Left lung (tissue), 4 donors: ENCODE measurements at regions not wholly inside any gene's neighbourhood (a gene's known extent, or its start where the extent isn't known, plus 50 kb on each side); places are given as distances from the start of the nearest gene placed in this dataset.
A peak's percentile ranks its signal among the peaks of the same experiment; 100 is the strongest.

Source experiments
- ATAC-seq: fragments of 200-7000 bp; cut with Tn5 transposase; one replicate; pipeline ENCODE4 v1.9.1; 2020; ENCODE audit warnings: moderate library complexity
- DNase-seq, 4 donors: peaks; one replicate each; pipeline ENCODE4 v3.0.0-alpha.2; 2013 to 2020
- H3K27ac ChIP-seq, 2 donors: fragments of 200-600 bp; sonication (generic) in 1 of 2; one replicate each; pipeline versions ENCODE4 v1.5.0 to v1.8.0; 2020 to 2021
- H3K27me3 ChIP-seq, 2 donors: fragments of 200-600 bp; sonication (generic) in 1 of 2; one replicate each; pipeline versions ENCODE4 v1.5.0 to v1.8.0; 2020 to 2021
- H3K36me3 ChIP-seq, 2 donors: fragments of 200-600 bp; sonication (generic) in 1 of 2; one replicate each; pipeline versions ENCODE4 v1.5.0 to v1.8.0; 2020 to 2021
- H3K4me1 ChIP-seq, 2 donors: fragments of 200-600 bp; one replicate each; pipeline ENCODE4 v1.8.0; 2021
- H3K4me3 ChIP-seq, 2 donors: fragments of 200-600 bp; sonication (generic) in 1 of 2; one replicate each; pipeline versions ENCODE4 v1.5.0 to v1.8.0; 2020 to 2021; ENCODE audit warnings: mild to moderate bottlenecking in 1 of 2
- H3K9me3 ChIP-seq, 2 donors: fragments of 200-600 bp; sonication (generic) in 1 of 2; one replicate each; pipeline versions ENCODE4 v1.5.0 to v1.8.0; 2020 to 2021
- CTCF ChIP-seq, 2 donors: fragments of 200-600 bp; sonication (generic) in 1 of 2; IDR thresholded peaks; one replicate each; pipeline versions ENCODE4 v1.5.0 to v1.8.0; 2021; ENCODE audit warnings: antibody characterized with exemption in 2 of 2
- intact Hi-C, 2 donors: fragments of 100-400 bp; cut with DNase I; formaldehyde crosslinking; loops; one replicate each; pipeline versions ENCODE4 v1.11.2 to v1.14.2; 2022
- donor health status: DM: no; HTN: yes; CAD: no.
- donor health status: DM: no; HTN: no; CAD: no.

- no peak for TF ChIP-seq CTCF (IDR thresholded peaks at IDR 0.05)
- DNase-seq, result no peak
- H3K27ac ChIP-seq, result no peak overlapping the region
- peaks cover 0 to 19% of the 10 kb centered on the region in 2 donors for H3K4me1 ChIP-seq
- no peak for ATAC-seq
- H3K27me3 ChIP-seq, result no peaks in the 10 kb centered on the region
- H3K4me3 ChIP-seq, result no peak overlapping the region
- no peaks in the 10 kb centered on the region for H3K36me3 ChIP-seq
- H3K9me3 ChIP-seq, result no peaks in the 10 kb centered on the region
- intact Hi-C loops, result loop anchor here in 1 of 2 donors (10.0 kb wide), 1 partner anchor 165 kb away; no protein-coding TSS in a partner anchor
Measured at GRCh38 chr3:194939532-194939909, 253.8 kb downstream of the FAM43A start.

GRCh38 chr3:194939949-194940770, 254.5 kb downstream of the FAM43A start:
- DNase-seq, result no peak
- ATAC-seq, result peak; percentile 54
- Histone ChIP-seq H3K9me3 (no peaks in the 10 kb centered on the region), H3K27me3 (no peaks in the 10 kb centered on the region), H3K4me3 (no peak overlapping the region), H3K27ac (no peak overlapping the region), H3K36me3 (no peaks in the 10 kb centered on the region), H3K4me1 (peaks cover 0 to 15% of the 10 kb centered on the region in 2 donors)
- intact Hi-C loops, result loop anchor here in 1 of 2 donors (10.0 kb wide), 1 partner anchor 165 kb away; no protein-coding TSS in a partner anchor
- TF ChIP-seq CTCF (IDR thresholded peaks at IDR 0.05), result no peak

GRCh38 chr3:194941360-194941955, 255.8 kb downstream of the FAM43A start:
- ATAC-seq (no peak), DNase-seq (no peak)
- intact Hi-C loops, result no loop called here
- H3K4me1 ChIP-seq, result peaks cover 0 to 21% of the 10 kb centered on the region in 2 donors
- H3K27me3 ChIP-seq, result no peaks in the 10 kb centered on the region
- TF ChIP-seq CTCF (IDR thresholded peaks at IDR 0.05), result no peak
- H3K4me3 ChIP-seq, result no peak overlapping the region
- no peaks in the 10 kb centered on the region for H3K9me3 ChIP-seq
- H3K36me3 ChIP-seq, result no peaks in the 10 kb centered on the region
- no peak overlapping the region for H3K27ac ChIP-seq

GRCh38 chr3:194941956-194942511, 256.4 kb downstream of the FAM43A start:
- Histone ChIP-seq H3K4me1 (peaks cover 0 to 21% of the 10 kb centered on the region in 2 donors), H3K27ac (no peak overlapping the region), H3K9me3 (no peaks in the 10 kb centered on the region), H3K27me3 (no peaks in the 10 kb centered on the region), H3K36me3 (no peaks in the 10 kb centered on the region), H3K4me3 (no peak overlapping the region)
- no peak for DNase-seq
- intact Hi-C loops, result no loop called here
- ATAC-seq, result no peak
- no peak for TF ChIP-seq CTCF (IDR thresholded peaks at IDR 0.05)

- H3K36me3 ChIP-seq, result no peaks in the 10 kb centered on the region
- H3K27me3 ChIP-seq, result no peaks in the 10 kb centered on the region
- ATAC-seq, result no peak
- peaks cover 0 to 21% of the 10 kb centered on the region in 2 donors for H3K4me1 ChIP-seq
- TF ChIP-seq CTCF (IDR thresholded peaks at IDR 0.05), result no peak
- DNase-seq, result no peak
- intact Hi-C loops, result no loop called here
- peaks cover 0 to 7% of the 10 kb centered on the region in 2 donors for H3K9me3 ChIP-seq
- no peak overlapping the region for H3K27ac ChIP-seq
- H3K4me3 ChIP-seq, result no peak overlapping the region
Measured at GRCh38 chr3:194944526-194944925, 258.8 kb downstream of the FAM43A start.
